Loucy (cell line): ENCODE measurements at regions not wholly inside any gene's neighbourhood (a gene's known extent, or its start where the extent isn't known, plus 50 kb on each side); places are given as distances from the start of the nearest gene placed in this dataset.

Experiments
- EZH2phosphoT487 ChIP-seq: fragments of 200-600 bp; IDR thresholded peaks from 2 replicates; pipeline ENCODE4 v1.6.1; 2018; ENCODE audit warnings: antibody characterized with exemption, mild to moderate bottlenecking, moderate library complexity, borderline replicate concordance
- TF ChIP-seq, protein P1 (sequence below): fragments of 200-600 bp; sonication (generic); conservative IDR thresholded peaks from 2 replicates; pipeline ENCODE4 v1.5.1; 2014; ENCODE audit warnings: mild to moderate bottlenecking, antibody characterized with exemption, low read length

DNA sequence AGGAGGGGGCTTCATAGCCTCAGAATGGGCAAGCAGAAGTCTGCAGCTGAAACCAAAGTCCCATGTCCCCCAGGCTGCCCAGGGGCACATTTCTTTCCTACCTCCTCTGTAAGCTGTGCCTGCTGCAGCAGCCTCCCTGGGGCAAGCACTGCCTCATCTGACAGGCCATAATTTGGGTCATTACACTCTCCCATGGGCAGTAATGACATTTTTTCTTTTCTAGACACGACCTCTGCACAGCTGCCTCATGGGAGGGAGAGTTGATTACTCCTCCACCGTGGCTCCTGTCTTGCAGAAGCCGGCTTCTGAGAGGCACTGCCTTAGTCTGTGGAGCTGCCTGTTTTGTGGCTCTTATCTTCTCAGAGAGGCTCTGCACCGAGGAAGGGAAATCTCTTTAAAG is 268.9 kb downstream of the TDRD15 start:
- TF ChIP-seq, protein P1, sequence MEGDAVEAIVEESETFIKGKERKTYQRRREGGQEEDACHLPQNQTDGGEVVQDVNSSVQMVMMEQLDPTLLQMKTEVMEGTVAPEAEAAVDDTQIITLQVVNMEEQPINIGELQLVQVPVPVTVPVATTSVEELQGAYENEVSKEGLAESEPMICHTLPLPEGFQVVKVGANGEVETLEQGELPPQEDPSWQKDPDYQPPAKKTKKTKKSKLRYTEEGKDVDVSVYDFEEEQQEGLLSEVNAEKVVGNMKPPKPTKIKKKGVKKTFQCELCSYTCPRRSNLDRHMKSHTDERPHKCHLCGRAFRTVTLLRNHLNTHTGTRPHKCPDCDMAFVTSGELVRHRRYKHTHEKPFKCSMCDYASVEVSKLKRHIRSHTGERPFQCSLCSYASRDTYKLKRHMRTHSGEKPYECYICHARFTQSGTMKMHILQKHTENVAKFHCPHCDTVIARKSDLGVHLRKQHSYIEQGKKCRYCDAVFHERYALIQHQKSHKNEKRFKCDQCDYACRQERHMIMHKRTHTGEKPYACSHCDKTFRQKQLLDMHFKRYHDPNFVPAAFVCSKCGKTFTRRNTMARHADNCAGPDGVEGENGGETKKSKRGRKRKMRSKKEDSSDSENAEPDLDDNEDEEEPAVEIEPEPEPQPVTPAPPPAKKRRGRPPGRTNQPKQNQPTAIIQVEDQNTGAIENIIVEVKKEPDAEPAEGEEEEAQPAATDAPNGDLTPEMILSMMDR: no peak
- TF ChIP-seq EZH2phosphoT487: no peak
